Dedifferentiated amniotic fluid mesenchymal stem cell (primary cell): ENCODE measurements at regions not wholly inside any gene's neighbourhood (a gene's known extent, or its start where the extent isn't known, plus 50 kb on each side); places are given as distances from the start of the nearest gene placed in this dataset.

ENCODE experiments used
- DNase-seq: peaks from one replicate; pipeline ENCODE4 v3.0.0-alpha.2; 2016; ENCODE audit errors: extremely low spot score

DNA sequence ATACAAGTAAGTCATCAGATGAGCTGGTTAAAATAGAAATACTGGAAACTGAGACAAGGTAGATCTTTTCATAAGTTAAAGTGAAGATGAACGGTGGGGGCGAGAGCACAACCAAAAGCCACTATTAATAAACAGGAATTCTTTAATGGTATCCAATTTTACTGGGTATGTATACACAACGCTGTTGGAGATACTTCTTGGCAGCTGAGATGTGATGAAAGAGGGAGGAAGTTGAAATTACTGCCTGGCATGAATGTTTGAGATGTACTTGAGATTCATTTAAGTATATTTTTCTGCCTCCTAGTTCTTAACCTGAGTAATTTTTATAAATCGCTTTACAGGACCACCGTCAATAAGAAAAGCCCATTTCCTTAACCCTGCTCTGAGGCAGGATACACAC is 110.0 kb upstream of the ZRANB2 start:
- no peak for DNase-seq

DNA sequence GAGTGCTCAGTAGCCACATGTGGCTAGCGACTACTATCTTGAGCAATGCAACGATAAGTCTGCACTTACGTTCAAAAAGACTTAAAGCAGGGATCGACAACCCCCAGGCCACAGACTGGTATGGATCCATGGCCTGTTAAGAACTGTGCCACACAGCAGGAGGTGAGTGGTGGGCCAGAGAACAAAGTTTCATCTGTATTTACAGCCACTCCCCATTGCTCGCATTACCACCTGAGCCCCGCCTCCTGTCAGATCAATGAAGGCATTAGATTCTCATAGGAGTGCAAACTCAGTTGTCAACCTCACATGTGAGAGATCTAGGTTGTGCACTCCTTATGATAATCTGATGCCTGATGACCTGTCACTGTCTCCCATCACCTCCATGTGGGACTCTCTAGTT is 103.6 kb upstream of the ZRANB2 start:
- no peak for DNase-seq

DNA sequence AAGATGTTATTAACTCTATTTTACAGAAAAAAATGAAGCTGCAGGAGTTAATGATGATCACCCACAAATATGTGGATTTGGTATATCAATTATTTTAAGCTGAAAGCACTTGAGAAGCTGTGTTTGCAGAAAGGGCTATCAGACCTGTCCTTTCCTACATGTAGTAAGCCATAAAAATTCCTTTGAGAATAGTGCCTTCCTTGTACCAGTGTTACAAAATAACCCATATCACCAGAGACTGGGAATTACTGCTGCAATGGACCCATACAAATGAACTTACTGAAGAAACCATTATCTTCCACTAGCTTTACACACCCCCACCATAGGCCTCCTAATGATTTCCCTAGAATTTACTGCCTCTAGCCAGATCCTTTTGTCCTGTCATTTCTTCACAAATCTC is 99.2 kb upstream of the ZRANB2 start:
- no peak for DNase-seq

DNA sequence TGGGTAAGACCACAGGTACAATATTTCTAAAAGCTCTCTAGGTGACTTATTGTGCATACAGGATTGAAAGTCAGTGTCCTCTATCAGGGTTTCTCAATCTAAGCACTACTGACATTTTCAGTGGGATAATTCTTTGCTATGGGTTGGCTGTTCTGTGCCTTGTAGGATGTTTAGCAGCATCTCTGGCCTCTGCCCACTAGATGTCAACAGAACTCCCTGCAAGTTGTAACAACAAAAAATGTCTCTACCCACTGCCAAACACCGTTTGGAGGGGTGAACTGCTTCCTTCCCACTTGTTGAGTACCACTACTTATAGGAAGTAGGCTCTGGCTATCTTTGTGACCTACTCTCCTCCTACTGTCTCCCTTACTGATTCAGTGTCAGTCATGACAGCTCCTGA is 90.1 kb upstream of the ZRANB2 start:
- DNase-seq, result no peak

DNA sequence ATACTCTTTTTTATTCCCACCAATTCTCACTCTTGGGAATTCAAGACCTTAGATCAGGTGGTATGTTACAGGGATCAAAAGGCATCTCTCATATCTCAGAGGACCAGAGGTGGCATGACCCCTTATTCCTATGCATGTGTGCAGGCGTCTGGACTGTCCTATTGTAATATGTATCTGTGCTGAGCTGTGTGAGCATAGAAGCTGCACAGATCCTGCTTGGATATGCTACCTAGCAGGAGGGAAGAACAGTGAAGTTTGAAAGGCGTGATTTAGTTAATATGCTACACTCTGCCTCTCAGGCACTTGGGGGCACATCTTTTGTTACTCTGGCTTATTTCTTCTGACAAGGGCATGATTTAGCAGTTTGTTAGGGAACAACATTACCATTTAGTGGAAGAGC is 86.7 kb upstream of the ZRANB2 start:
- DNase-seq, result no peak

DNA sequence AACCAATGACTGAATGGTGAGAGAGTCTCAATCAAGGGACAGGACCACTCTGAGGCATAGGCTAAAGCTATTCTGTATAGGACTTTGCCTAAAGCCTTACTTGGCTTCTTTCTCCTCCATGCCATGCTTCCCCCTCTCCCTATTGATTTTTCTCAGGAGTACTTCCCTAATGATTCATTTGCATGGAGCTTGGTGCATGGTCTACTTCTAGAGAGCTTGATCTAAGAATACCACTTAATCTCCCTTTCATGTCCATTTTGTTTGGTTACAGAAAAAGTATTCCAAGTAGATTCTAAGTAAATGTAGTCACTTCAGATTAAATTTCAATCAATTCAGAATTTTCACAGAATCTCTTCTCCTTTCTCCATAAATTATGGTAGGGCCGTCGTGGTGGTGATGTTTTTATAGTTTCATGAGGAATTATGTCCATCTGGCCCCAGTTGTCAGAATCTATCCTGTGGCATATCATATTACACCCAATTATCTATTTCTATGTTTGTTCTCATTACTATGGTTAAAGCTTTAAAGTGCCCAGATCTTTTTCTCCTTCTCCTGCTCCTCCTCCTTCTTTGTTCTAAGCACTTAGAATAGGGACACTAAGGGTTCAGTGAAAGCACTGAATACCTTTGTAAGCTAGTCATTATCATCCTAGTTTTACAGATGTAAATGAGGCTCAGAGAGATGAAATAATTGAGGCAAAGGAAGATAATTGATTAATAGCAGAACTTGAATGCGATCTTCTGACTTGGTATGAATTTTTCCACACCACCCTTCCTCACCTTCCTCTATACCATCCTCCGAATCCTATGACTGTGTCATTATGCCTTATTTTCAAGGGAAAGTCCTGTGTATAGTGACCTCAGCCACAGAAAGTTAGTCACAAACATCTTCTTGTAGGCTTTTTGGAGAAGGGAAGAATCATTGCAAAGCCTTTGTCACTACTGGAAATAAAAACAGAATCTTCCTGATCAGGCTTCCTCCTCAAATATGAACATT is 85.6 kb upstream of the ZRANB2 start:
- no peak for DNase-seq

DNA sequence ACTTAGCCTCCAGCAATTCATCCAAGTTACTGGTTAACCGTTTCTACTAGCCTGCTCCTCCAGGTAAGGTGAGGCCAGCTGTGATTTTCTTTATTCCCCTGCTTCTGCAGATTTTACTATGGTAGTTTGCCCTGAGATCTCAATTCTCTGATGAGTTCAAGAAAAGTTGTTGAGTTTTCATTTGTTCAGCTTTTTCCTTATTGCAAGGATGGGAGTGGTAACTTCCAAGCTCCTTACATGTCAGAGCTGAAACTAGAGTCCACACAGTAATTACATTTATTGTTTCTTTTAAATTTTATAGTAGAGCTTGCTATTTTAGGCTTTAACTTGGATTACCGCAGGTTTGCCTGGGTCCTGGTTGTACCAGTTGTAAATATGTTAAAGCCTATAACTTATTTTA is 76.9 kb upstream of the ZRANB2 start:
- no peak for DNase-seq

DNA sequence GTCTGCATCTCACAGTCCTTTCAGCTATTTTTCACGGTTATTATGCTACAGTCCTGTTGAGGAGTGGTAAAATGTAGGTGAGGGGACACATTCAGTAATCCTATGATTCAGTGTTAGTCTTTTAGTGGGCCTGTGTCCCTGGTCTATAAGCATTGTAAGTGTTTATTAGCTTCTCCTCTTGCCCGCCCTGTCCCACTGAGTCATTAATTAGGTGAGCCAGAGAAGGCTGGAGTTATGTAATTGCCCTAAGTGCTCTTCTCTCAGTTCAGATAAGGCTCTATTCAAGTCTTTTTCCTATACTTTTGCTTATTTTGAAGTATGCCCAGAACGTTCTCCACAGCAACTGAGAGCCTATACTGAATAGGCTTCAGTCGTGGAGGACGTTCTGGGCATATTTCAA is 76.3 kb upstream of the ZRANB2 start:
- DNase-seq, result no peak

DNA sequence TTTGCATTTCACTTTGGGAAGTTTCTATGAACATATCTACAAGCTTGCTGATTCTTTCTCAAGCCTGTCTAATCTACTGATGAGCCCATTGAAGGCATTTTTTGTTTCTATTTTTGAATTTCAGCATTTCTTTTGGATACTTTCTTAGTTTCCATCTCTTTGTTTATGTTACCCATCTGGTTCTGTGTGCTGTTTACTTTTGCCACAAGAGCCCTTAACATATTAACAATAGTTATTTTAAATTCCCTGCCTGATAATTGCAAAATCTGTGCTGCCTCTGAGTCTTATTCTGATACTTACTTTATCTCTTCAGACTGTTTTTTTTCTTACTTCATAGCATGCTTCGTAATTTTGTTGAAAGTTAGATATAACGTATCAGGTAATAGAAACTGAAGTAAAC is 75.8 kb upstream of the ZRANB2 start:
- no peak for DNase-seq

DNA sequence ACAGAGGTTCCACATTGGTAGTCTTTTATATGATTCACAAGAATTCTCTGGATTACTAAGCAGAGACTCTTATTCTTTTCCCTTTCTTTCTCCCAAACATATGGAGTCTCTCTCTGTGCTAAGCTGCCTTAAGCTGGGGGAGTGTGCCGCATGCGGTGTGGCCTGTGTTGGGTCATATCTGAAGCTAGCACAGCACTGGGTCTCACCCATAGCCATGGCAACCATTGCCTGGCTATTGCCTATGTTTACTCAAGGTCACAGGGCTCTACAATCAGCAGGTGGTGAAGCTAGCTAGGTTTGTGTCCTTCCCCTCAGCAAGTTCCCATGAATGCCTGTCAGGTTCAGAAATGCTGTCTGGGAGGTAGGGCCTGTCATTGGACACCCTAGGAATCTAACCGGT is 73.6 kb upstream of the ZRANB2 start:
- no peak for DNase-seq

DNA sequence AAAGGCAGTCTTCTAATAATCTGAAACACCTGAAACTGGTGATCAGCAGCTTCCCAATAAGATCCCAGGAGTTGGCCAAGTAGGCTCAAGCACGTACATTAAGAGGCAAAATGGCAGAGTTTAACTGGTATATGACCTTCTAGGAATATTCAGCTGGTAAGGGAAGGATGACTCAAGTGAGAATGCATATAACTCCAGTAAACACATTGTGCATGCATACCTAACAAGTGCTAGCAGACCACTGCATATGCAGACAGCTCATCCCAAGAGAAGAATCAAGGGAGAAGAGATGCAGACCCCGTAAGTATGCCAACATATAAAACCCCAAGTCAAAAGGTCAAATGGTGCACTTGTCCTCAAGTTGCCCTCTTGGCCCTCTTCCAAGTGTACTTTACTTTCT is 73.0 kb upstream of the ZRANB2 start:
- DNase-seq, result no peak

DNA sequence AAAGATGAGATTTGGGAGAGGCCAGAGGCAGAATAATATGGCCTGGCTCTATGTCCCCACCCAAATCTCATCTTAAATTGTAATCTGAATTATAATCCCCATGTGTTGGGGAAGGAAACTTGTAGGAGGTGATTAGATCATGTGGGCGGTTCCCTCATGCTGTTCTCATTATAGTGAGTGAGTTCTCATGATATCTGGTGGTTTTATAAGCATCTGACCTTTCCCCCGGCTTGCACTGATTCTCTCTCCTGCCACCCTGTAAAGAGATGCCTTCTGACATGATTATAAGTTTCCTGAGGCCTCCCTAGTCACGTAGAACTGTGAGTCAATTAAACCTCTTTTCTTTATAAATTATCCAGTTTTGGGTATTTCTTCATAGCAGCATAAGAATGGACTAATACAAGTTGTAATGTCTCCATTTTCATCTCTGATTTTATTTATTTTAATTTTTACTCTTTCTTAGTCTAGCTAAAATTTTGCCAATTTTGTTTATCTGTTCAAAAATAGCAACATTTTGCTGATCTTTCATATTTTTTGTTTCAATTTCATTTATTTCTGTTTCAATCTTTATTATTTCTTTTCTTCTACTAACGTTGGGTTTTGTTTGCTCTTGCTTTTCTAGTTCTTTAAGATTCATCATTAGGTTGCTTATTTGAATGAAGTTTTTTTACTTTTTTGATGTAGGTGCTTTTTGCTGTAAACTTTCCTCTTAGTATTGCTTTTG is 67.0 kb upstream of the ZRANB2 start:
- DNase-seq, result no peak

DNA sequence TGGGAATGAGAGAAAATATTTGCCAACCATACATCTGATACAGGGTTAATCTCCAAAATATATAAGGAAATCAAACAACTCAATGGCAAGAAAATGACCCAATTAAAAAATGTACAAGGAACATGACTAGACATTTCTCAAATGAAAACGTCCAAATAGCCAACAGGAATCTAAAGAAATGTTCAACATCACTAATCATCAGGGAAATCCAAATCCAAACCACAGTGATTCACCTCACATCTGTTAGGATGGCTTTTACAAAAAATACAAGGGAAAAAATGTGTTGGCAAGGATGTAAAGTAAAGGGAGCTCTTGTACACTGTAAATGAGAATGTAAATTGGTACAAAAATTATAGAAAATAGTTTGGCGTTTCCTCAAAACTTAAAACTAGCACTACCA is 54.7 kb upstream of the ZRANB2 start:
- DNase-seq, result no peak
